Thyroid gland (tissue), 4 donors: ENCODE measurements at regions not wholly inside any gene's neighbourhood (a gene's known extent, or its start where the extent isn't known, plus 50 kb on each side); places are given as distances from the start of the nearest gene placed in this dataset.

ENCODE experiments used
- DNase-seq, 2 donors: peaks; one replicate each; pipeline ENCODE4 v3.0.0-alpha.2; 2019
- H3K27ac ChIP-seq, 3 donors: fragments of 200-600 bp; sonication (generic); 1 replicate in 2 of 3; 2 replicates in 1 of 3; pipeline ENCODE4 v1.5.1; 2016 to 2019; ENCODE audit warnings: mild to moderate bottlenecking in 1 of 3, moderate library complexity in 1 of 3
- H3K27me3 ChIP-seq: fragments of 200-600 bp; sonication (generic); one replicate; pipeline ENCODE4 v1.5.1; 2019
- H3K36me3 ChIP-seq, 2 donors: fragments of 200-600 bp; sonication (generic); one replicate each; pipeline ENCODE4 v1.5.1; 2016 to 2019
- H3K4me1 ChIP-seq, 2 donors: fragments of 200-600 bp; sonication (generic); one replicate each; pipeline ENCODE4 v1.5.1; 2017 to 2019
- H3K4me3 ChIP-seq, 3 donors: fragments of 200-600 bp; sonication (generic); replicated peaks in 1 of 3; 1 replicate in 2 of 3; 2 replicates in 1 of 3; pipeline ENCODE4 v1.5.1; 2016; ENCODE audit warnings: mild to moderate bottlenecking in 1 of 3
- H3K9me3 ChIP-seq: fragments of 200-600 bp; sonication (generic); one replicate; pipeline ENCODE4 v1.5.1; 2017
- CTCF ChIP-seq, 6 experiments: fragments of 200-600 bp in 3 of 6; fragments of 450-650 bp in 3 of 6; sonication (generic) in 3 of 6; IDR thresholded peaks; one replicate each; pipeline ENCODE4 v1.5.1; 2016 to 2019; ENCODE audit warnings: antibody characterized with exemption in 6 of 6, mild to moderate bottlenecking in 2 of 6, inconsistent platforms in 1 of 6, moderate library complexity in 1 of 6
- POLR2A ChIP-seq, 2 donors: fragments of 450-650 bp; IDR thresholded peaks; one replicate each; pipeline ENCODE4 v1.6.1; 2017; ENCODE audit warnings: antibody characterized with exemption in 2 of 2, mild to moderate bottlenecking in 2 of 2, moderate library complexity in 1 of 2
- WGBS, 2 donors: methylation state at CpG; one replicate each; pipeline ENCODE4 v1.1.5; 2017; 5-methylcytosine and 5-hydroxymethylcytosine counted together
- intact Hi-C: fragments of 100-400 bp; cut with DNase I; formaldehyde crosslinking; loops from one replicate; pipeline ENCODE4 v1.15.1; 2023

DNA sequence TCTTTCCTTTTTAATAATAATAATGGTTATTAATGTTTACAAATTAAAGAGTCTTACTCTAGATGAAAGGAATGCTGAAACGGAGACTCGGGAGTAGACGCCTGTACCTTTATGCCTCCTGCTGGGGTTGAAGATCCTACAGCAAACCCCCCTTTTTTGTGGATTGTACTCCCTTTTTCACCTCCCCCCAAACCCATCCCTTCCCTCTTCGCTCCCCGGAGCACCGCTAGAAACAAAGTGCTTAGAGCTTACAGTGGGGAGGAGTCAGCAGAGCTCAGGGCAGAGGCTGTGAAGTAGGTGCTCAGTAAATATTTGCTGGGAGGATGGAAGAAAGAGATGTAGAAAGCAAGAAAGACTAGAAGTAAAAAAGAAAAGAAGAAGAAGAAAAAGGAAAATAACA is 169.7 kb downstream of the NXPE2 start:
- no peak for TF ChIP-seq CTCF (IDR thresholded peaks at IDR 0.05)
- no peak for TF ChIP-seq POLR2A (IDR thresholded peaks at IDR 0.05)
- DNase-seq: no peak
- intact Hi-C loops: no loop called here
- H3K36me3 ChIP-seq: no peaks in the 10 kb centered on the region
- 59% methylated on average over 6 of the region's 6 CpGs for WGBS, 2 donors
- H3K4me1 ChIP-seq: peaks cover 0 to 4% of the 10 kb centered on the region in 2 donors
- H3K4me3 ChIP-seq: no peak overlapping the region
- no peak overlapping the region for H3K27ac ChIP-seq
- H3K27me3 ChIP-seq: no peaks in the 10 kb centered on the region
- H3K9me3 ChIP-seq: no peaks in the 10 kb centered on the region

GRCh38 chr11:114857281-114857680 is 179.0 kb downstream of the NXPE2 start:
- H3K27ac ChIP-seq: no peak overlapping the region
- no peaks in the 10 kb centered on the region for H3K36me3 ChIP-seq
- no peaks in the 10 kb centered on the region for H3K27me3 ChIP-seq
- WGBS, 2 donors: 57 to 63% methylated on average over 4 of the region's 4 CpGs
- H3K4me1 ChIP-seq: no peaks in the 10 kb centered on the region
- H3K9me3 ChIP-seq: no peaks in the 10 kb centered on the region
- H3K4me3 ChIP-seq: no peak overlapping the region
- DNase-seq: no peak
- no peak for TF ChIP-seq POLR2A (IDR thresholded peaks at IDR 0.05)
- intact Hi-C loops: no loop called here

GRCh38 chr11:114864896-114865295 is 186.6 kb downstream of the NXPE2 start:
- 69 to 76% methylated on average over 2 of the region's 2 CpGs for WGBS, 2 donors
- TF ChIP-seq CTCF (IDR thresholded peaks at IDR 0.05): no peak
- TF ChIP-seq POLR2A (IDR thresholded peaks at IDR 0.05): no peak
- intact Hi-C loops: no loop called here
- H3K9me3 ChIP-seq: no peaks in the 10 kb centered on the region
- no peaks in the 10 kb centered on the region for H3K27me3 ChIP-seq
- no peak for DNase-seq
- H3K4me3 ChIP-seq: no peak overlapping the region
- no peaks in the 10 kb centered on the region for H3K4me1 ChIP-seq
- H3K36me3 ChIP-seq: no peaks in the 10 kb centered on the region
- H3K27ac ChIP-seq: no peak overlapping the region

- TF ChIP-seq POLR2A (IDR thresholded peaks at IDR 0.05) (no peak), CTCF (IDR thresholded peaks at IDR 0.05) (no peak)
- 53 to 64% methylated on average over 6 of the region's 6 CpGs for WGBS, 2 donors
- no peak for DNase-seq
- Histone ChIP-seq H3K27me3 (no peaks in the 10 kb centered on the region), H3K4me3 (no peak overlapping the region), H3K9me3 (no peaks in the 10 kb centered on the region), H3K36me3 (no peaks in the 10 kb centered on the region), H3K4me1 (no peaks in the 10 kb centered on the region), H3K27ac (no peak overlapping the region)
- intact Hi-C loops: no loop called here
Measured at GRCh38 chr11:114876234-114876633, 197.9 kb downstream of the NXPE2 start.

DNA sequence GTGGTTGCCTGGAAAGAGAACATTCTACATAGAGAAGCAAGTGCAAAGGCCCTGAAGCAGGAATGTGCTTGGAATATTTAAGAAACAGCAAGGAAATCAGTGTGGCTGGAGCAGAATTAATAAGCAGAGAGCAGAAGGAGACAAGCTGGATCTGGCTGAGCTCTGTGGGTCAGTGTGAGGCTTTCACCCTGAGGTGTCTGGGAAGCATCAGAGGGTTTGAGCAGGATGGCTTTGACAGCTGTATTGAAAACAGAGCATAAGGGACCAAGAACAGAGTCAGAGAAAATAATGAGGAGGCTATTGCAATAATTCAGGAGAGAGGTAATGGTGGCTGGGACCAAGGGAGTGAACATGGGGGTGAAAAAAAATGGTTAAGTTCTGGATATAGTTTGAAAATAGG is 199.6 kb downstream of the NXPE2 start:
- H3K4me1 ChIP-seq: peaks cover 0 to 12% of the 10 kb centered on the region in 2 donors
- intact Hi-C loops: no loop called here
- H3K27me3 ChIP-seq: no peaks in the 10 kb centered on the region
- H3K36me3 ChIP-seq: no peaks in the 10 kb centered on the region
- no peaks in the 10 kb centered on the region for H3K9me3 ChIP-seq
- DNase-seq: no peak
- TF ChIP-seq CTCF (IDR thresholded peaks at IDR 0.05) (no peak), POLR2A (IDR thresholded peaks at IDR 0.05) (no peak)
- H3K4me3 ChIP-seq: no peak overlapping the region
- H3K27ac ChIP-seq: no peak overlapping the region

DNA sequence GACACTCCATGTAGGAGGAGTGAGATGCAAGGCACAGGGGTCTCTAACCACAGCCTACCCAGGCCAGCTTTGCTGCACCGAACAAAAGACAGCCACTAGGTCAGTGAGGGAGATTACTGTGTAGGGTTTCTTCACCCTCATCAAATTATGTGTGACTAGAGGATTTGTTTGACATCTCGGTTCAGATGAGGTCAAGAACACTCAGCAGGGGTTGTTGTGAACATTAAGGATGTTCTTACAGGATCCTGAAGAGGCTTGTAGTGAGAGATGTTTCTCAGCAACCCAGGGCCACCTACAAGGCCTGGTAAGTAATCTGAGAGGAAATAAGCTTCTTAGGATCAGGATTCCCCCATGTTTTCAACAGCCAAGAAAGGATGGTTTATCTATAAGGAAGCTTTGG is 202.1 kb downstream of the NXPE2 start:
- Histone ChIP-seq H3K4me1 (peaks cover 0 to 19% of the 10 kb centered on the region in 2 donors), H3K4me3 (no peak overlapping the region), H3K9me3 (no peaks in the 10 kb centered on the region), H3K36me3 (no peaks in the 10 kb centered on the region), H3K27ac (no peak overlapping the region), H3K27me3 (no peaks in the 10 kb centered on the region)
- intact Hi-C loops: no loop called here
- no peak for TF ChIP-seq POLR2A (IDR thresholded peaks at IDR 0.05)
- TF ChIP-seq CTCF (IDR thresholded peaks at IDR 0.05): no peak
- WGBS, 2 donors: 56 to 69% methylated on average over 2 of the region's 2 CpGs
- no peak for DNase-seq
